NOMO-1 (cell line): ENCODE measurements at regions not wholly inside any gene's neighbourhood (a gene's known extent, or its start where the extent isn't known, plus 50 kb on each side); places are given as distances from the start of the nearest gene placed in this dataset.
"Not testable (repeated sequence)": the region's sequence is repeated elsewhere in the genome, so short reads cannot be mapped to it uniquely, and the experiment has no call there.

Experiments
- DNase-seq, 2 experiments: peaks; one replicate each; lab custom pipeline; 2025; ENCODE audit not compliant: unreplicated experiment in 2 of 2; lab: John Stamatoyannopoulos, UW

GRCh38 chr12:14201291-14201690 lies 164.2 kb upstream of the ATF7IP start:
- no peak for DNase-seq

- DNase-seq, result no peak
Observed at GRCh38 chr12:14207905-14208551, 157.5 kb upstream of the ATF7IP start.

GRCh38 chr12:14211947-14212387 lies 153.5 kb upstream of the ATF7IP start:
- DNase-seq, result no peak

GRCh38 chr12:14213542-14213941 lies 151.9 kb upstream of the ATF7IP start:
- no peak for DNase-seq

- no peak for DNase-seq
Observed at GRCh38 chr12:14214495-14214894, 151.0 kb upstream of the ATF7IP start.

GRCh38 chr12:14215949-14216348 lies 149.5 kb upstream of the ATF7IP start:
- DNase-seq, result not testable (repeated sequence)

- DNase-seq, result peak in 1 of 2 experiments; percentile 16
Observed at GRCh38 chr12:14216405-14217294, 148.8 kb upstream of the ATF7IP start.

- DNase-seq, result no peak
Observed at GRCh38 chr12:14219156-14219555, 146.3 kb upstream of the ATF7IP start.

GRCh38 chr12:14219670-14220069 lies 145.8 kb upstream of the ATF7IP start:
- DNase-seq, result not testable (repeated sequence)

- no peak for DNase-seq
Observed at GRCh38 chr12:14225064-14225463, 140.4 kb upstream of the ATF7IP start.

- not testable (repeated sequence) for DNase-seq
Observed at GRCh38 chr12:14235176-14235575, 130.3 kb upstream of the ATF7IP start.

- not testable (repeated sequence) for DNase-seq
Observed at GRCh38 chr12:14236641-14237040, 128.8 kb upstream of the ATF7IP start.

- DNase-seq, result peak in 1 of 2 experiments; percentile 33
Observed at GRCh38 chr12:14238221-14238792, 127.2 kb upstream of the ATF7IP start.

- peak; percentile 78 to 86 for DNase-seq
Observed at GRCh38 chr12:14239350-14239934, 126.0 kb upstream of the ATF7IP start.

GRCh38 chr12:14239935-14240872 lies 125.3 kb upstream of the ATF7IP start:
- DNase-seq, result peak; percentile 56 to 75

GRCh38 chr12:14240873-14241220 lies 124.6 kb upstream of the ATF7IP start:
- no peak for DNase-seq

GRCh38 chr12:14242825-14243224 lies 122.7 kb upstream of the ATF7IP start:
- DNase-seq, result not testable (repeated sequence)

- DNase-seq, result no peak
Observed at GRCh38 chr12:14243941-14244340, 121.5 kb upstream of the ATF7IP start.

- DNase-seq, result peak; percentile 21 to 24
Observed at GRCh38 chr12:14244876-14245669, 120.4 kb upstream of the ATF7IP start.
